HFF-Myc (cell line): ENCODE measurements at regions not wholly inside any gene's neighbourhood (a gene's known extent, or its start where the extent isn't known, plus 50 kb on each side); places are given as distances from the start of the nearest gene placed in this dataset.

Source experiments
- DNase-seq: peaks from one replicate; pipeline ENCODE4 v3.0.0-alpha.2; 2011; ENCODE audit warnings: low read depth; ENCODE audit errors: extremely low read depth
- H3K4me3 ChIP-seq: replicated peaks from 2 replicates; pipeline ENCODE4 v1.5.1; 2011; ENCODE audit warnings: low read depth, mild to moderate bottlenecking, control low read depth, low read length
- TF ChIP-seq, protein P1 (sequence below): IDR thresholded peaks from 2 replicates; pipeline ENCODE4 v1.5.1; 2012; ENCODE audit warnings: mild to moderate bottlenecking, low read depth, low read length, control low read depth; ENCODE audit errors: missing control alignments

- no peak overlapping the region for H3K4me3 ChIP-seq
- no peak for DNase-seq
- TF ChIP-seq, protein P1, sequence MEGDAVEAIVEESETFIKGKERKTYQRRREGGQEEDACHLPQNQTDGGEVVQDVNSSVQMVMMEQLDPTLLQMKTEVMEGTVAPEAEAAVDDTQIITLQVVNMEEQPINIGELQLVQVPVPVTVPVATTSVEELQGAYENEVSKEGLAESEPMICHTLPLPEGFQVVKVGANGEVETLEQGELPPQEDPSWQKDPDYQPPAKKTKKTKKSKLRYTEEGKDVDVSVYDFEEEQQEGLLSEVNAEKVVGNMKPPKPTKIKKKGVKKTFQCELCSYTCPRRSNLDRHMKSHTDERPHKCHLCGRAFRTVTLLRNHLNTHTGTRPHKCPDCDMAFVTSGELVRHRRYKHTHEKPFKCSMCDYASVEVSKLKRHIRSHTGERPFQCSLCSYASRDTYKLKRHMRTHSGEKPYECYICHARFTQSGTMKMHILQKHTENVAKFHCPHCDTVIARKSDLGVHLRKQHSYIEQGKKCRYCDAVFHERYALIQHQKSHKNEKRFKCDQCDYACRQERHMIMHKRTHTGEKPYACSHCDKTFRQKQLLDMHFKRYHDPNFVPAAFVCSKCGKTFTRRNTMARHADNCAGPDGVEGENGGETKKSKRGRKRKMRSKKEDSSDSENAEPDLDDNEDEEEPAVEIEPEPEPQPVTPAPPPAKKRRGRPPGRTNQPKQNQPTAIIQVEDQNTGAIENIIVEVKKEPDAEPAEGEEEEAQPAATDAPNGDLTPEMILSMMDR: no peak
These were observed 345.1 kb downstream of the SAMD5 start for GRCh38 chr6:147853574-147853973.

- no peak overlapping the region for H3K4me3 ChIP-seq
- TF ChIP-seq, protein P1: no peak
- peak; percentile 24 for DNase-seq
These were observed 347.5 kb downstream of the SAMD5 start for GRCh38 chr6:147855803-147856482.

GRCh38 chr6:147856687-147857086 is 348.2 kb downstream of the SAMD5 start:
- no peak for DNase-seq
- TF ChIP-seq, protein P1: no peak
- H3K4me3 ChIP-seq: no peak overlapping the region

DNA sequence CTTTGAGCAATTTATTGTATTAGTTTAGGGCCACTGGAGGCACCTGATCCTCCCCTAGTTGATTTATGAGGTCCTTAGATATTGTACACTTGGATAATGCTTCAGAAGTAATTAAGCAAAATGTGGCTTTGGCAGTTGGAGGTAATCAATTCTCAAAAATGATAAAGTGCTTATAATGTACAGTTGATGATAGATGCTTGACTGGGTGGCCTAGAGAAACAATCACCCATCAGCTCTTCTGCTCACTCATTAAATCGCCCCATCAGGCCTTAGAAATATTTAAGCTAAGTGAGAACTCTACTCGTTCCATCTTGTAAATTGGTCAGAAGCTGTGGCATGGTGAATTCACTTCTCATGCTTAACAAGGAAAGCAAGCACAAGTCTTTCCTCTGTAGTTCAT is 349.9 kb downstream of the SAMD5 start:
- no peak for DNase-seq
- no peak overlapping the region for H3K4me3 ChIP-seq
- TF ChIP-seq, protein P1: no peak

- no peak overlapping the region for H3K4me3 ChIP-seq
- no peak for DNase-seq
- TF ChIP-seq, protein P1: no peak
These were observed 350.6 kb downstream of the SAMD5 start for GRCh38 chr6:147859071-147859470.

DNA sequence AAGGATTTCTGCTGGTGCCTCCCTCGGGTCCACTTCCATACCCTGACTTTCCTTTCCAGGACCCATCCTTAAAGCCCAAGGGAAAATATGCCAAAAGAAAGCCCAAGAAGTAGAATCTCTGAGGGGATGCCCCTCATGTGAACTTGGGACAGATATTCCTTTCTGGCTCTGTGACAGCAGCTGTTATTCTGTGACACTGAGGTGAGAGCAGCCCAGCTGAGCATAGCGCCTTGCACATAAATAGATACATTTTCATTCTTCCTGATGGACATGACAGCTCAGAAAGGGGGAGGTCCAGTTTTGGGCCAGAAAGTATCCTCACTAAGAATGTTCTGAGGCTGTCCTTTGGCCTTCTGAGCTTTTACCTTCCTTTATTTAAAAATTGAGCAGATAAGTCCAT is 353.2 kb downstream of the SAMD5 start:
- H3K4me3 ChIP-seq: no peak overlapping the region
- TF ChIP-seq, protein P1: no peak
- DNase-seq: no peak
